HCT116 (cell line): ENCODE measurements at regions not wholly inside any gene's neighbourhood (a gene's known extent, or its start where the extent isn't known, plus 50 kb on each side); places are given as distances from the start of the nearest gene placed in this dataset.

Experiments
- ATAC-seq: fragments of 200-7000 bp; cut with Tn5 transposase; 2 replicates; pipeline ENCODE4 v1.9.1; 2020; ENCODE audit warnings: mild to moderate bottlenecking, moderate library complexity
- BruUV-seq: library from RNA; stranded (reverse); fragments of 400-500 nt; replicated peaks from 2 replicates; lab custom pipeline; 2021; lab: Mats Ljungman, UMichigan
- CTCF ChIA-PET: fragments of 300-600 bp; sonication (Branson Sonifier 250); formaldehyde crosslinking; loops from one replicate; lab custom pipeline; 2021; ENCODE audit warnings: antibody characterized with exemption; lab: Charles Lee
- POLR2A ChIA-PET: fragments of 300-600, 350-600 bp; sonication (Branson Sonifier 250); formaldehyde crosslinking; loops from one replicate; lab custom pipeline; 2021; ENCODE audit warnings: antibody characterized with exemption; lab: Charles Lee
- RAD21 ChIA-PET, 2 experiments: fragments of 300-600 bp; sonication (Branson Sonifier 250); formaldehyde crosslinking; loops; one replicate each; lab custom pipeline; 2023; ENCODE audit warnings: low total read pairs in 2 of 2; ENCODE audit not compliant: uncharacterized antibody in 2 of 2, unreplicated experiment in 2 of 2, low non-redundant PET in 1 of 2; lab: Charles Lee
- DNase-seq: peaks from one replicate; pipeline ENCODE4 v3.0.0-alpha.2; 2010; ENCODE audit warnings: low read depth, low spot score
- H2AFZ ChIP-seq: fragments of 200-600 bp; shearing (Covaris generic), sonication (generic); 2 replicates; pipeline ENCODE4 v1.6.1; 2017; ENCODE audit warnings: low read depth, mixed run types, mixed read lengths, antibody characterized with exemption, low read length; ENCODE audit not compliant: poor library complexity, severe bottlenecking
- H3K27ac ChIP-seq: 2 replicates; pipeline ENCODE4 v1.5.1; 2012; ENCODE audit warnings: low read depth, low read length
- H3K27me3 ChIP-seq: fragments of 200-600 bp; sonication (generic); 2 replicates; pipeline ENCODE4 v1.6.1; 2016; ENCODE audit warnings: mixed run types, low read length, mixed read lengths; ENCODE audit not compliant: insufficient read depth
- H3K36me3 ChIP-seq, 2 experiments: fragments of 200-500 bp in 1 of 2; fragments of 200-600 bp in 1 of 2; sonication (Bioruptor generic) in 1 of 2; sonication (generic) in 1 of 2; 2 replicates each; pipeline versions ENCODE4 v1.5.1 to v1.6.1; 2014 to 2016; ENCODE audit warnings: low read length in 2 of 2, inconsistent platforms in 1 of 2, mixed read lengths in 1 of 2, mixed run types in 1 of 2; ENCODE audit not compliant: insufficient read depth in 2 of 2, control insufficient read depth in 1 of 2
- H3K4me1 ChIP-seq, 2 experiments: fragments of 200-600 bp in 1 of 2; sonication (generic) in 1 of 2; 2 replicates each; pipeline versions ENCODE4 v1.5.1 to v1.6.1; 2012 to 2017; ENCODE audit warnings: low read length in 2 of 2, inconsistent platforms in 1 of 2, mild to moderate bottlenecking in 1 of 2, mixed read lengths in 1 of 2, mixed run types in 1 of 2, moderate library complexity in 1 of 2; ENCODE audit not compliant: insufficient read depth in 2 of 2, control insufficient read depth in 1 of 2
- H3K4me2 ChIP-seq: fragments of 200-600 bp; sonication (generic); 2 replicates; pipeline ENCODE4 v1.6.1; 2017; ENCODE audit warnings: mixed run types, low read length, mixed read lengths
- H3K4me3 ChIP-seq, 2 experiments: fragments of 200-600 bp in 1 of 2; sonication (generic) in 1 of 2; replicated peaks in 1 of 2; 2 replicates each; pipeline ENCODE4 v1.5.1; 2011 to 2016; ENCODE audit warnings: low read length in 2 of 2, control low read depth in 1 of 2, low read depth in 1 of 2, mild to moderate bottlenecking in 1 of 2, mixed read lengths in 1 of 2, mixed run types in 1 of 2
- H3K79me2 ChIP-seq: fragments of 200-600 bp; sonication (generic); 2 replicates; pipeline ENCODE4 v1.6.1; 2017; ENCODE audit warnings: mild to moderate bottlenecking, mixed run types, low read length, moderate library complexity, mixed read lengths; ENCODE audit not compliant: insufficient read depth
- H3K9ac ChIP-seq: fragments of 200-600 bp; sonication (generic); 2 replicates; pipeline ENCODE4 v1.6.1; 2016; ENCODE audit warnings: low read length, mixed read lengths
- H3K9me2 ChIP-seq: fragments of 200-600 bp; sonication (generic), shearing (Covaris generic); 2 replicates; pipeline ENCODE4 v1.6.1; 2017; ENCODE audit warnings: mixed run types, mild to moderate bottlenecking, moderate library complexity; ENCODE audit not compliant: insufficient read depth
- H3K9me3 ChIP-seq, 2 experiments: fragments of 200-500 bp in 1 of 2; fragments of 200-600 bp in 1 of 2; sonication (Bioruptor generic) in 1 of 2; sonication (generic) in 1 of 2; 2 replicates each; pipeline ENCODE4 v1.6.1; 2014 to 2017; ENCODE audit warnings: low read length in 2 of 2, mixed read lengths in 2 of 2, inconsistent platforms in 1 of 2, low read depth in 1 of 2, mild to moderate bottlenecking in 1 of 2, mixed run types in 1 of 2, moderate library complexity in 1 of 2; ENCODE audit not compliant: control insufficient read depth in 1 of 2, insufficient read depth in 1 of 2
- H4K20me1 ChIP-seq: fragments of 200-600 bp; sonication (generic), shearing (Covaris generic); 2 replicates; pipeline ENCODE4 v1.6.1; 2017; ENCODE audit warnings: mixed run types, mild to moderate bottlenecking, moderate library complexity; ENCODE audit not compliant: insufficient read depth
- ATF3 ChIP-seq: IDR thresholded peaks from 2 replicates; pipeline ENCODE4 v1.6.1; 2012
- CBX3 ChIP-seq: IDR thresholded peaks from 2 replicates; pipeline ENCODE4 v1.6.1; 2012; ENCODE audit warnings: low read depth
- CEBPB ChIP-seq: IDR thresholded peaks from 2 replicates; pipeline ENCODE4 v1.6.1; 2012; ENCODE audit warnings: low read depth
- EGR1 ChIP-seq: IDR thresholded peaks from 2 replicates; pipeline ENCODE4 v1.6.1; 2012; ENCODE audit warnings: low read depth
- EZH2phosphoT487 ChIP-seq: fragments of 200-600 bp; IDR thresholded peaks from 2 replicates; pipeline ENCODE4 v1.6.1; 2018; ENCODE audit warnings: antibody characterized with exemption, borderline replicate concordance
- FOSL1 ChIP-seq: IDR thresholded peaks from 2 replicates; pipeline ENCODE4 v1.6.1; 2012; ENCODE audit warnings: low read depth
- JUND ChIP-seq: IDR thresholded peaks from 2 replicates; pipeline ENCODE4 v1.6.1; 2012
- MAX ChIP-seq: IDR thresholded peaks from 2 replicates; pipeline ENCODE4 v1.6.1; 2012
- REST ChIP-seq: IDR thresholded peaks from 2 replicates; pipeline ENCODE4 v1.6.1; 2012; ENCODE audit warnings: low read depth
- SIN3A ChIP-seq: IDR thresholded peaks from 2 replicates; pipeline ENCODE4 v1.6.1; 2012; ENCODE audit warnings: low read depth
- SRF ChIP-seq: IDR thresholded peaks from 2 replicates; pipeline ENCODE4 v1.6.1; 2012; ENCODE audit warnings: low read depth
- TCF7L2 ChIP-seq: IDR thresholded peaks from 2 replicates; pipeline ENCODE4 v1.7.0; 2011; ENCODE audit warnings: borderline replicate concordance, inconsistent platforms; ENCODE audit not compliant: insufficient read depth, insufficient read length; ENCODE audit errors: extremely low read depth
- YY1 ChIP-seq: IDR thresholded peaks from 2 replicates; pipeline ENCODE4 v1.6.1; 2011; ENCODE audit warnings: low read length, low read depth, moderate library complexity, mild to moderate bottlenecking; ENCODE audit not compliant: insufficient replicate concordance; ENCODE audit errors: extremely low read depth
- ZFX ChIP-seq: fragments of 450-650 bp; IDR thresholded peaks from 2 replicates; pipeline ENCODE4 v1.6.1; 2017
- ZNF274 ChIP-seq: fragments of 200-500 bp; sonication (Bioruptor generic); IDR thresholded peaks from 2 replicates; pipeline ENCODE4 v1.6.1; 2014; ENCODE audit warnings: mild to moderate bottlenecking, low read depth, low read length, inconsistent platforms
- intact Hi-C: fragments of 100-400 bp; cut with micrococcal nuclease; formaldehyde crosslinking; loops from 2 replicates; pipeline ENCODE4 v1.10.0; 2022

GRCh38 chr12:38516418-38516817, 199.8 kb downstream of the ALG10B start (continued):
- TF ChIP-seq TCF7L2 (no peak), SIN3A (no peak), JUND (no peak), ZFX (no peak)

GRCh38 chr12:38523920-38524319, 207.3 kb downstream of the ALG10B start:
- Histone ChIP-seq H3K4me1 (no peaks in the 10 kb centered on the region), H3K79me2 (no peaks in the 10 kb centered on the region), H4K20me1 (no peaks in the 10 kb centered on the region), H3K9me3 (no peaks in the 10 kb centered on the region), H3K27ac (no peak overlapping the region), H3K36me3 (no peaks in the 10 kb centered on the region), H3K4me3 (no peak overlapping the region), H3K9ac (no peak overlapping the region), H3K27me3 (no peaks in the 10 kb centered on the region), H2AFZ (no peak overlapping the region), H3K9me2 (no peaks in the 10 kb centered on the region), H3K4me2 (no peak overlapping the region)
- intact Hi-C loops: no loop called here
- no peak for ATAC-seq
- CTCF ChIA-PET: no interaction called here
- BruUV-seq: no TSS peak
- TF ChIP-seq YY1 (no peak), ATF3 (no peak), CBX3 (no peak), MAX (no peak), ZNF274 (no peak), EGR1 (no peak), CEBPB (no peak), TCF7L2 (no peak), REST (no peak), FOSL1 (no peak), EZH2phosphoT487 (no peak), SRF (no peak)
- POLR2A ChIA-PET: no interaction called here
- no peak for DNase-seq
- RAD21 ChIA-PET: no interaction called here
